Panc1 (cell line): ENCODE measurements at regions not wholly inside any gene's neighbourhood (a gene's known extent, or its start where the extent isn't known, plus 50 kb on each side); places are given as distances from the start of the nearest gene placed in this dataset.

ENCODE experiments used
- ATAC-seq: fragments of 200-7000 bp; cut with Tn5 transposase; 2 replicates; pipeline ENCODE4 v1.9.1; 2020; ENCODE audit warnings: mild to moderate bottlenecking, moderate library complexity
- BruUV-seq: library from RNA; stranded (reverse); fragments of 400-500 nt; replicated peaks from 2 replicates; lab custom pipeline; 2021; lab: Mats Ljungman, UMichigan
- CTCF ChIA-PET: fragments of 300-600 bp; sonication (Branson Sonifier 250); formaldehyde crosslinking; loops from one replicate; lab custom pipeline; 2022; ENCODE audit warnings: antibody characterized with exemption; lab: Charles Lee
- POLR2A ChIA-PET: fragments of 300-600 bp; sonication (Branson Sonifier 250); formaldehyde crosslinking; loops from one replicate; lab custom pipeline; 2022; ENCODE audit warnings: antibody characterized with exemption; lab: Charles Lee
- DNase-seq: peaks from one replicate; pipeline ENCODE4 v3.0.0-alpha.2; 2010; ENCODE audit warnings: low read depth, low spot score
- H3K27ac ChIP-seq: 2 replicates; pipeline ENCODE4 v1.5.1; 2011; ENCODE audit warnings: mild to moderate bottlenecking, low read length, inconsistent platforms
- H3K27me3 ChIP-seq: fragments of 200-500 bp; sonication (Bioruptor generic); 2 replicates; pipeline ENCODE4 v1.6.0; 2014; ENCODE audit warnings: low read length, inconsistent platforms; ENCODE audit not compliant: control insufficient read depth, insufficient read depth
- H3K36me3 ChIP-seq: fragments of 200-500 bp; sonication (Bioruptor generic); 2 replicates; pipeline ENCODE4 v1.5.1; 2014; ENCODE audit warnings: inconsistent platforms, mild to moderate bottlenecking, low read length, moderate library complexity; ENCODE audit not compliant: control insufficient read depth, insufficient read depth
- H3K4me1 ChIP-seq: 2 replicates; pipeline ENCODE4 v1.5.1; 2011; ENCODE audit warnings: inconsistent platforms, mild to moderate bottlenecking, low read length, moderate library complexity; ENCODE audit not compliant: control insufficient read depth, insufficient read depth
- H3K4me3 ChIP-seq, 2 experiments: 2 replicates each; pipeline ENCODE4 v1.5.1; 2011 to 2012; ENCODE audit warnings: low read depth in 2 of 2, low read length in 2 of 2, mild to moderate bottlenecking in 2 of 2, inconsistent platforms in 1 of 2, moderate library complexity in 1 of 2
- H3K9me3 ChIP-seq: fragments of 200-500 bp; sonication (Bioruptor generic); 2 replicates; pipeline ENCODE4 v1.5.1; 2014; ENCODE audit warnings: low read depth, mild to moderate bottlenecking, inconsistent platforms, low read length, moderate library complexity; ENCODE audit not compliant: control insufficient read depth, insufficient read depth
- POLR2AphosphoS5 ChIP-seq: IDR thresholded peaks from 2 replicates; pipeline ENCODE4 v1.6.1; 2012; ENCODE audit warnings: mild to moderate bottlenecking, low read depth, low read length, moderate library complexity
- REST ChIP-seq, 2 experiments: IDR thresholded peaks; 2 replicates each; pipeline ENCODE4 v1.6.1; 2011 to 2012; ENCODE audit warnings: low read depth in 2 of 2, control low read depth in 1 of 2, low read length in 1 of 2, mild to moderate bottlenecking in 1 of 2, moderate library complexity in 1 of 2; ENCODE audit not compliant: insufficient read depth in 1 of 2
- SIN3A ChIP-seq: IDR thresholded peaks from 2 replicates; pipeline ENCODE4 v1.6.1; 2012; ENCODE audit warnings: low read depth, mild to moderate bottlenecking, low read length, moderate library complexity, borderline replicate concordance; ENCODE audit not compliant: insufficient read depth
- TCF7L2 ChIP-seq: IDR thresholded peaks from 2 replicates; pipeline ENCODE4 v1.6.1; 2011; ENCODE audit warnings: mild to moderate bottlenecking, low read depth, low read length, inconsistent platforms
- in situ Hi-C: cut with HindIII; loops from 2 replicates; pipeline ENCODE4 v1.10.0; 2016; ENCODE audit warnings: low sequenced_read_pairs, low pct_unique_long_range_greater_than_20kb
- intact Hi-C: fragments of 100-400 bp; cut with micrococcal nuclease; formaldehyde crosslinking; loops from one replicate; pipeline ENCODE4 v1.10.0; 2022; ENCODE audit not compliant: unreplicated experiment
- TF ChIP-seq, protein P1 (sequence below): fragments of 450-650 bp; IDR thresholded peaks from 2 replicates; pipeline ENCODE4 v1.5.1; 2017; ENCODE audit warnings: mild to moderate bottlenecking

GRCh38 chr10:123608047-123608446, 58.1 kb upstream of the GPR26 start:
- Histone ChIP-seq H3K27me3 (peaks cover 50% of the 10 kb centered on the region), H3K4me1 (no peaks in the 10 kb centered on the region), H3K9me3 (no peaks in the 10 kb centered on the region), H3K4me3 (no peak overlapping the region), H3K36me3 (no peaks in the 10 kb centered on the region), H3K27ac (no peak overlapping the region)
- POLR2A ChIA-PET = no interaction called here
- no peak for DNase-seq
- intact Hi-C loops (no loop called here), in situ Hi-C loops (no loop called here)
- CTCF ChIA-PET = no interaction called here
- TF ChIP-seq SIN3A (no peak), POLR2AphosphoS5 (no peak), REST (IDR thresholded peaks at IDR 0.05; ENCODE audit: insufficient read depth in 1 of 2, low read depth in 2 of 2, low read length in 1 of 2) (no peak), TCF7L2 (no peak)
- TF ChIP-seq, protein P1, sequence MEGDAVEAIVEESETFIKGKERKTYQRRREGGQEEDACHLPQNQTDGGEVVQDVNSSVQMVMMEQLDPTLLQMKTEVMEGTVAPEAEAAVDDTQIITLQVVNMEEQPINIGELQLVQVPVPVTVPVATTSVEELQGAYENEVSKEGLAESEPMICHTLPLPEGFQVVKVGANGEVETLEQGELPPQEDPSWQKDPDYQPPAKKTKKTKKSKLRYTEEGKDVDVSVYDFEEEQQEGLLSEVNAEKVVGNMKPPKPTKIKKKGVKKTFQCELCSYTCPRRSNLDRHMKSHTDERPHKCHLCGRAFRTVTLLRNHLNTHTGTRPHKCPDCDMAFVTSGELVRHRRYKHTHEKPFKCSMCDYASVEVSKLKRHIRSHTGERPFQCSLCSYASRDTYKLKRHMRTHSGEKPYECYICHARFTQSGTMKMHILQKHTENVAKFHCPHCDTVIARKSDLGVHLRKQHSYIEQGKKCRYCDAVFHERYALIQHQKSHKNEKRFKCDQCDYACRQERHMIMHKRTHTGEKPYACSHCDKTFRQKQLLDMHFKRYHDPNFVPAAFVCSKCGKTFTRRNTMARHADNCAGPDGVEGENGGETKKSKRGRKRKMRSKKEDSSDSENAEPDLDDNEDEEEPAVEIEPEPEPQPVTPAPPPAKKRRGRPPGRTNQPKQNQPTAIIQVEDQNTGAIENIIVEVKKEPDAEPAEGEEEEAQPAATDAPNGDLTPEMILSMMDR = no peak
- BruUV-seq = no TSS peak
- no peak for ATAC-seq

- CTCF ChIA-PET = no interaction called here
- intact Hi-C loops = no loop called here
- H3K4me3 ChIP-seq = no peak overlapping the region
Measured at GRCh38 chr10:123611243-123611642, 54.9 kb upstream of the GPR26 start.

More at GRCh38 chr10:123611243-123611642, 54.9 kb upstream of the GPR26 start:
- POLR2A ChIA-PET = interaction anchor here (0.6 kb wide), 1 partner anchor 674 kb away, joined by 6 read pairs; no protein-coding TSS in a partner anchor
- no peak overlapping the region for H3K27ac ChIP-seq
- no TSS peak for BruUV-seq
- no peak for DNase-seq
- H3K36me3 ChIP-seq = no peaks in the 10 kb centered on the region
- TF ChIP-seq POLR2AphosphoS5 (no peak), TCF7L2 (no peak), SIN3A (no peak), REST (IDR thresholded peaks at IDR 0.05; ENCODE audit: insufficient read depth in 1 of 2, low read depth in 2 of 2, low read length in 1 of 2) (no peak)
- TF ChIP-seq, protein P1 = no peak
- no peaks in the 10 kb centered on the region for H3K9me3 ChIP-seq
- H3K27me3 ChIP-seq = peaks cover 30% of the 10 kb centered on the region
- in situ Hi-C loops = no loop called here
- no peak for ATAC-seq
- no peaks in the 10 kb centered on the region for H3K4me1 ChIP-seq
